Neuronal stem cell (in vitro differentiated cells): ENCODE measurements at regions not wholly inside any gene's neighbourhood (a gene's known extent, or its start where the extent isn't known, plus 50 kb on each side); places are given as distances from the start of the nearest gene placed in this dataset.

ENCODE experiments used
- DNase-seq: peaks from one replicate; pipeline ENCODE4 v3.0.0-alpha.2; 2013; ENCODE audit warnings: low spot score
- H2AFZ ChIP-seq: one replicate; pipeline ENCODE4 v1.6.1; 2013; ENCODE audit warnings: mild to moderate bottlenecking, low read length, inconsistent platforms
- H2AK5ac ChIP-seq: 2 replicates; pipeline ENCODE4 v1.6.1; 2013; ENCODE audit warnings: low read depth, mild to moderate bottlenecking, inconsistent platforms, low read length, moderate library complexity, mixed read lengths
- H2BK120ac ChIP-seq: 2 replicates; pipeline ENCODE4 v1.6.1; 2013; ENCODE audit warnings: low read depth, mild to moderate bottlenecking, inconsistent platforms, low read length, moderate library complexity, mixed read lengths
- H2BK12ac ChIP-seq: one replicate; pipeline ENCODE4 v1.6.1; 2013; ENCODE audit warnings: low read length, inconsistent platforms
- H2BK15ac ChIP-seq: 2 replicates; pipeline ENCODE4 v1.6.1; 2013; ENCODE audit warnings: mild to moderate bottlenecking, low read length, inconsistent platforms, mixed read lengths
- H2BK5ac ChIP-seq: one replicate; pipeline ENCODE4 v1.6.1; 2013; ENCODE audit warnings: inconsistent platforms, mild to moderate bottlenecking, low read length, moderate library complexity
- H3K14ac ChIP-seq: one replicate; pipeline ENCODE4 v1.6.1; 2013; ENCODE audit warnings: low read length, inconsistent platforms
- H3K18ac ChIP-seq: 2 replicates; pipeline ENCODE4 v1.6.1; 2013; ENCODE audit warnings: low read length, inconsistent platforms
- H3K23ac ChIP-seq: 2 replicates; pipeline ENCODE4 v1.6.1; 2013; ENCODE audit warnings: low read depth, mild to moderate bottlenecking, mixed read lengths, low read length, inconsistent platforms; ENCODE audit not compliant: poor library complexity
- H3K27ac ChIP-seq: replicated peaks from 3 replicates; pipeline ENCODE4 v1.5.1; 2013; ENCODE audit warnings: low read length, inconsistent platforms
- H3K27me3 ChIP-seq, 3 experiments: 2 replicates each; pipeline ENCODE4 v1.6.1; 2013; ENCODE audit warnings: low read length in 3 of 3, mild to moderate bottlenecking in 2 of 3, inconsistent platforms in 1 of 3, low read depth in 1 of 3, mixed read lengths in 1 of 3, moderate library complexity in 1 of 3; ENCODE audit not compliant: control insufficient read depth in 3 of 3, insufficient read depth in 3 of 3
- H3K36me3 ChIP-seq, 2 donors: replicated peaks in 1 of 2; 2 replicates each; pipeline ENCODE4 v1.6.1; 2013; ENCODE audit warnings: low read length in 2 of 2; ENCODE audit not compliant: control insufficient read depth in 2 of 2, insufficient read depth in 2 of 2
- H3K4ac ChIP-seq: 2 replicates; pipeline ENCODE4 v1.6.1; 2013; ENCODE audit warnings: inconsistent platforms, mild to moderate bottlenecking, low read length, moderate library complexity
- H3K4me1 ChIP-seq, 2 donors: 1 replicate in 1 of 2; 2 replicates in 1 of 2; pipeline ENCODE4 v1.6.1; 2013; ENCODE audit warnings: low read length in 2 of 2, low read depth in 1 of 2; ENCODE audit not compliant: control insufficient read depth in 2 of 2, insufficient read depth in 1 of 2
- H3K4me2 ChIP-seq: one replicate; pipeline ENCODE4 v1.6.1; 2013; ENCODE audit warnings: mild to moderate bottlenecking, low read length, inconsistent platforms; ENCODE audit not compliant: insufficient read depth, poor library complexity, severe bottlenecking
- H3K4me3 ChIP-seq, 2 donors: 2 replicates each; pipeline ENCODE4 v1.5.1; 2013; ENCODE audit warnings: low read length in 2 of 2, mild to moderate bottlenecking in 2 of 2, inconsistent platforms in 1 of 2, moderate library complexity in 1 of 2
- H3K79me1 ChIP-seq: one replicate; pipeline ENCODE4 v1.6.1; 2013; ENCODE audit warnings: low read depth, mild to moderate bottlenecking, inconsistent platforms, low read length, moderate library complexity
- H3K9ac ChIP-seq: one replicate; pipeline ENCODE4 v1.6.1; 2013; ENCODE audit warnings: mild to moderate bottlenecking, low read depth, low read length, inconsistent platforms; ENCODE audit not compliant: poor library complexity
- H3K9me3 ChIP-seq, 2 donors: replicated peaks in 1 of 2; 2 replicates each; pipeline versions ENCODE3 to v1.6.1; 2013; ENCODE audit warnings: low read length in 2 of 2, mild to moderate bottlenecking in 2 of 2, inconsistent platforms in 1 of 2, low read depth in 1 of 2, mixed read lengths in 1 of 2, moderate library complexity in 1 of 2; ENCODE audit not compliant: control insufficient read depth in 2 of 2, insufficient read depth in 1 of 2
- H4K8ac ChIP-seq: one replicate; pipeline ENCODE4 v1.6.1; 2013; ENCODE audit warnings: low read depth, mild to moderate bottlenecking, inconsistent platforms, low read length, moderate library complexity
- H4K91ac ChIP-seq: one replicate; pipeline ENCODE4 v1.6.1; 2013; ENCODE audit warnings: low read length, low read depth, mild to moderate bottlenecking, inconsistent platforms; ENCODE audit not compliant: poor library complexity
- WGBS, 2 donors: extraction: QIAGEN DNeasy Blood & Tissue Kit; methylation state at CpG; one replicate each; pipeline ENCODE4 v1.1.7; 2013; ENCODE audit warnings: missing lambda C conversion rate in 2 of 2, mixed read lengths in 1 of 2; ENCODE audit not compliant: insufficient read length in 2 of 2, insufficient replicate concordance in 1 of 2; ENCODE audit errors: extremely low coverage in 2 of 2; 5-methylcytosine and 5-hydroxymethylcytosine counted together

DNA sequence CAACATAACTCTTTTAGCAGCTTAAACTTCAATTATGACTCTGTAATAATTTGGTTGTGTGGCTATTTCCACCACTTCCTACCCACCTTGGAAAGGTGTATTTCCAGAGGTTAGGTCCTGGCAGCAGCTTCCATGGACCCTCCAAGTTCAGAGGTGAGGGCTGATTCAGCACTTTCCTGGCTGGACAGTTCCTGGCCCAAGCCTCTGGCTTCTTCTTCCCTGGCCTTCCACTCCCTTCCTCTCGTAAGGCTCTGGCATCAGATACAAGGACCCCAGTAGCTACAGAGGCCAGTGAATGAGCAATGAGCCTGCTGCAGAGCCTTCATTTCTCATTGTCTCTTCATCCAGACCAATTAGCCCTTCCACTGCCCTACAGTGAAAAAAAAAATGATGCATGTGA is 98.1 kb upstream of the KIRREL3 start:
- H3K23ac ChIP-seq, result no peak overlapping the region
- no peak overlapping the region for H2BK15ac ChIP-seq
- H3K79me1 ChIP-seq, result no peaks in the 10 kb centered on the region
- no peaks in the 10 kb centered on the region for H3K27me3 ChIP-seq
- no peak overlapping the region for H4K8ac ChIP-seq
- no peak overlapping the region for H3K27ac ChIP-seq
- peaks cover 0 to 14% of the 10 kb centered on the region in 2 donors for H3K4me1 ChIP-seq
- no peak overlapping the region for H2BK5ac ChIP-seq
- H3K36me3 ChIP-seq, result no peaks in the 10 kb centered on the region
- no peak overlapping the region for H3K4me3 ChIP-seq
- DNase-seq, result peak; percentile 27
- H3K14ac ChIP-seq, result no peak overlapping the region
- no peak overlapping the region for H3K4me2 ChIP-seq
- no peak overlapping the region for H2BK12ac ChIP-seq
- H2AK5ac ChIP-seq, result no peak overlapping the region
- no peak overlapping the region for H3K9ac ChIP-seq
- no CpG with 5 or more reads among the region's 1 CpG for WGBS, 2 donors
- no peak overlapping the region for H4K91ac ChIP-seq
- no peak overlapping the region for H3K4ac ChIP-seq
- no peaks in the 10 kb centered on the region for H3K9me3 ChIP-seq
- no peak overlapping the region for H2AFZ ChIP-seq
- no peak overlapping the region for H2BK120ac ChIP-seq
- H3K18ac ChIP-seq, result no peak overlapping the region

DNA sequence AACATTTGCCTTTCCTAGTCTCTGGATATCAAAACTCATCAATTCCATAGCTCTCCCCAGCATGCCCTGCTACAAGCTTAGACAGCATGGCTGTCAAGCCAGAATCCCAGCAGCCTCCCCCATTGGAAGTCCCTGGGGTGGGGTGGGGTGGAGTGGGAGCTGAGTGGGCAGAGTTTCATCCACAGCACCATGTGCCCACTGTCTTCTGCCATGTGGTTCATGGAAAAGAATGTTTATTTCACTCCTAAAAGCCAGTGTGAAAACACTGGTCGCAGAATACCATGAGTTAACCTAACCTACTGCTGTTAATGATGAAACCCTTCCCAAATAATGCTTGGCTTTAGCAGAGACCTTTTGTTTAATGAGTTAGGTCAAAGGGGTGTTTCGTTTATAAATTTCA is 80.2 kb upstream of the KIRREL3 start:
- Histone ChIP-seq H3K36me3 (no peaks in the 10 kb centered on the region), H3K27me3 (no peaks in the 10 kb centered on the region), H3K9ac (no peak overlapping the region), H2BK15ac (no peak overlapping the region), H3K4me3 (no peak overlapping the region), H3K4me1 (no peaks in the 10 kb centered on the region), H2BK5ac (no peak overlapping the region), H2AFZ (no peak overlapping the region), H3K18ac (no peak overlapping the region), H3K27ac (no peak overlapping the region), H3K4me2 (no peak overlapping the region), H3K9me3 (no peaks in the 10 kb centered on the region), H2AK5ac (no peak overlapping the region), H3K4ac (no peak overlapping the region), H3K14ac (no peak overlapping the region), H4K8ac (no peak overlapping the region), H2BK120ac (no peak overlapping the region), H2BK12ac (no peak overlapping the region), H3K79me1 (no peaks in the 10 kb centered on the region), H3K23ac (no peak overlapping the region), H4K91ac (no peak overlapping the region)
- DNase-seq, result no peak
- no CpG with 5 or more reads among the region's 2 CpGs for WGBS, 2 donors

DNA sequence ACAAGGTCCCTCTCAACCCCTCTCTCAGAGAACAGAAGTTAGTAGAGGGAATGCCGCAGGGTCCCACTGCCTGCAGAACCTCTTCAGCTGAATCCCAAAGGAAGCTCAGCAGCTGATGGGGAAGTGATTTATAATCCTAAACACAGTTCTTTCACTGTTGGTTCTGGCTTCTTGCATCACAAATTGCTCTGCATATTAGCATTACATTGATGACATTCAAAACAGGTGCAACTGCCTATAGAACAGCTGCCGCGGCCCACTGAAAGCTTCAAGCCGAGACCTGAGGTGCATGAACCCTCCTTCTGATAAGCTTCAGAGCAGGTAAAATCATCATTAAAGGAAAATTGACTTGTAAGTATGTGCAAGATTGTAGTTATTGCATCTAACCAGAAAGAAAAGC is 75.2 kb upstream of the KIRREL3 start:
- Histone ChIP-seq H3K9me3 (no peaks in the 10 kb centered on the region), H3K4me2 (no peak overlapping the region), H2BK5ac (no peak overlapping the region), H4K91ac (no peak overlapping the region), H2AFZ (no peak overlapping the region), H2BK12ac (no peak overlapping the region), H2BK120ac (no peak overlapping the region), H3K79me1 (no peaks in the 10 kb centered on the region), H3K9ac (no peak overlapping the region), H3K27ac (no peak overlapping the region), H3K14ac (no peak overlapping the region), H2BK15ac (no peak overlapping the region), H4K8ac (no peak overlapping the region), H3K4me3 (no peak overlapping the region), H3K4ac (no peak overlapping the region), H2AK5ac (no peak overlapping the region), H3K4me1 (no peaks in the 10 kb centered on the region), H3K18ac (no peak overlapping the region), H3K23ac (no peak overlapping the region), H3K36me3 (no peaks in the 10 kb centered on the region), H3K27me3 (no peaks in the 10 kb centered on the region)
- no peak for DNase-seq
- no CpG with 5 or more reads among the region's 4 CpGs for WGBS, 2 donors

DNA sequence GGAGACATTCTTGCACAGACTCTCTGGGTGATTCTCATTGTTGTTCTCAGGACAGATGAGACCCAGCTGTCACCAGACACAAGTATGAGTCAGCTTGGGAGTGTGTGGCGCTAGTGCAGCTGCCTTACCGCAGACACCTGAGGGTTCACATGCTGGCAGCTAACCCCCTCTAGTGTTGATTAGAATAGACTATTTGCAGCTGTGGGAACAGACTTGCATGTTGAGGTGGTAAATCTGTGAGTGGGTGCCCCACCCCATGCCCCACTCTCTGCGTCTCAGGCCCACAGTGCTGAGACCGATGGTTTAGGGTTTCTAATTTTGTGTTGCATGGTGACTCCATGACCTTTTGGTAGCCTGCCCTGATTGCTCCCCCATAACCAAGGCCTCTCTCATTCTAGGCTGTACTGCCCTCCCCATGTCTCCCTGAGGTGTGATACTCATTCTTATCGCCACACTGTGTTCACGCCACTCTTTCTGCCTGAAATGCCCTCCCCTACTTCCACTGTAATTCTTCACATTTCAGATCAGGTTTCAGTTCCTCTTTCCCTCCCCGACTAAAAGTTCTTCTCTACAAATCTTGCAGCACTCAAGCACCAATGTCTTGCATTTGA is 73.7 kb upstream of the KIRREL3 start:
- Histone ChIP-seq H3K27me3 (no peaks in the 10 kb centered on the region), H4K8ac (no peak overlapping the region), H3K14ac (no peak overlapping the region), H3K36me3 (no peaks in the 10 kb centered on the region), H2BK12ac (no peak overlapping the region), H3K4me1 (no peaks in the 10 kb centered on the region), H3K79me1 (no peaks in the 10 kb centered on the region), H3K18ac (no peak overlapping the region), H2AFZ (no peak overlapping the region), H2BK5ac (no peak overlapping the region), H3K9ac (no peak overlapping the region), H3K9me3 (no peaks in the 10 kb centered on the region), H3K4me3 (no peak overlapping the region), H4K91ac (no peak overlapping the region), H3K4ac (no peak overlapping the region), H3K23ac (no peak overlapping the region), H2BK120ac (no peak overlapping the region), H2AK5ac (no peak overlapping the region), H2BK15ac (no peak overlapping the region), H3K4me2 (no peak overlapping the region), H3K27ac (no peak overlapping the region)
- peak; percentile 9 for DNase-seq
- WGBS, 2 donors, result no CpG with 5 or more reads among the region's 7 CpGs
